B cell (primary cell): ENCODE measurements at regions not wholly inside any gene's neighbourhood (a gene's known extent, or its start where the extent isn't known, plus 50 kb on each side); places are given as distances from the start of the nearest gene placed in this dataset.

Source experiments
- ATAC-seq: fragments of 200-7000 bp; cut with Tn5 transposase; one replicate; pipeline ENCODE4 v1.10.0; 2021; ENCODE audit warnings: low read depth, mild to moderate bottlenecking, moderate number of reproducible peaks, moderate library complexity
- CTCF ChIA-PET: fragments of 350-600 bp; sonication (Branson Sonifier 250); formaldehyde crosslinking; loops from one replicate; lab custom pipeline; 2021; ENCODE audit warnings: antibody characterized with exemption, inconsistent platforms; lab: Charles Lee
- POLR2A ChIA-PET: fragments of 350-600 bp; sonication (Branson Sonifier 250); formaldehyde crosslinking; loops from one replicate; lab custom pipeline; 2021; ENCODE audit warnings: antibody characterized with exemption; lab: Charles Lee
- DNase-seq: peaks from one replicate; pipeline ENCODE4 v3.0.0; 2013
- H2AFZ ChIP-seq: 2 replicates; pipeline ENCODE4 v1.6.1; 2012; ENCODE audit warnings: mild to moderate bottlenecking, low read depth, low read length; ENCODE audit not compliant: insufficient read depth, poor library complexity, severe bottlenecking
- H3K27ac ChIP-seq, 2 donors: 1 replicate in 1 of 2; 2 replicates in 1 of 2; pipeline ENCODE4 v1.5.1; 2012 to 2013; ENCODE audit warnings: low read length in 2 of 2, mild to moderate bottlenecking in 2 of 2, moderate library complexity in 1 of 2
- H3K27me3 ChIP-seq, 4 experiments: fragments of 200-600 bp in 1 of 4; sonication (generic) in 1 of 4; replicated peaks in 1 of 4; 1 replicate in 2 of 4; 2 replicates in 2 of 4; pipeline versions ENCODE4 v1.6.1 to v1.7.0; 2013 to 2016; ENCODE audit warnings: low read length in 3 of 4, mild to moderate bottlenecking in 2 of 4, mixed read lengths in 1 of 4, moderate library complexity in 1 of 4; ENCODE audit not compliant: insufficient read depth in 4 of 4, control insufficient read depth in 3 of 4; ENCODE audit errors: control extremely low read depth in 1 of 4
- H3K36me3 ChIP-seq, 2 experiments: replicated peaks in 1 of 2; 1 replicate in 1 of 2; 2 replicates in 1 of 2; pipeline versions ENCODE4 v1.6.1 to v1.7.1; 2013; ENCODE audit warnings: low read length in 1 of 2; ENCODE audit not compliant: insufficient read depth in 2 of 2, control insufficient read depth in 1 of 2; ENCODE audit errors: control extremely low read depth in 1 of 2, extremely low read depth in 1 of 2
- H3K4me1 ChIP-seq, 2 donors: fragments of 200-600 bp in 1 of 2; sonication (generic) in 1 of 2; 1 replicate in 1 of 2; 2 replicates in 1 of 2; pipeline versions ENCODE4 v1.5.1 to v1.6.1; 2013 to 2017; ENCODE audit warnings: low read length in 2 of 2; ENCODE audit not compliant: control insufficient read depth in 2 of 2, insufficient read depth in 2 of 2
- H3K4me2 ChIP-seq: replicated peaks from 2 replicates; pipeline ENCODE3; 2012; ENCODE audit warnings: mild to moderate bottlenecking, low read depth, low read length; ENCODE audit not compliant: poor library complexity, severe bottlenecking
- H3K4me3 ChIP-seq, 5 experiments: fragments of 200-600 bp in 1 of 5; sonication (generic) in 1 of 5; 1 replicate in 3 of 5; 2 replicates in 2 of 5; pipeline versions ENCODE4 v1.5.1 to v1.7.0; 2011 to 2016; ENCODE audit warnings: low read length in 4 of 5, mild to moderate bottlenecking in 4 of 5, low read depth in 2 of 5, control low read depth in 1 of 5, moderate library complexity in 1 of 5; ENCODE audit not compliant: insufficient read depth in 1 of 5; ENCODE audit errors: control extremely low read depth in 1 of 5, extremely low read depth in 1 of 5
- H3K79me2 ChIP-seq: fragments of 200-600 bp; sonication (generic); one replicate; pipeline ENCODE4 v1.6.0; 2016; ENCODE audit warnings: low read length; ENCODE audit not compliant: control insufficient read depth, insufficient read depth
- H3K9ac ChIP-seq: fragments of 200-600 bp; sonication (generic); 2 replicates; pipeline ENCODE4 v1.6.1; 2017; ENCODE audit warnings: mild to moderate bottlenecking, low read length, moderate library complexity
- H3K9me3 ChIP-seq, 3 donors: one replicate each; pipeline versions ENCODE4 v1.6.1 to v1.7.1; 2013; ENCODE audit warnings: low read length in 2 of 3; ENCODE audit not compliant: control insufficient read depth in 2 of 3, insufficient read depth in 1 of 3; ENCODE audit errors: control extremely low read depth in 1 of 3
- H4K20me1 ChIP-seq: 2 replicates; pipeline ENCODE4 v1.6.0; 2012; ENCODE audit warnings: mild to moderate bottlenecking, low read length; ENCODE audit not compliant: insufficient read depth, control insufficient read depth, poor library complexity, severe bottlenecking
- H3K27ac Mint-ChIP-seq: one replicate; pipeline ENCODE4 v1.8.0; 2021; ENCODE audit warnings: mixed read lengths
- H3K27me3 Mint-ChIP-seq: one replicate; pipeline ENCODE4 v1.8.0; 2021; ENCODE audit warnings: mixed read lengths
- H3K4me1 Mint-ChIP-seq: one replicate; pipeline ENCODE4 v1.8.0; 2021; ENCODE audit warnings: mixed read lengths
- H3K4me3 Mint-ChIP-seq: one replicate; pipeline ENCODE4 v1.8.0; 2021; ENCODE audit warnings: mixed read lengths
- H3K9me3 Mint-ChIP-seq: one replicate; pipeline ENCODE4 v1.8.0; 2022; ENCODE audit warnings: mixed read lengths; ENCODE audit not compliant: insufficient read depth
- CTCF ChIP-seq: fragments of 200-600 bp; IDR thresholded peaks from one replicate; pipeline ENCODE4 v1.8.0; 2022; ENCODE audit warnings: antibody characterized with exemption, mild to moderate bottlenecking
- EZH2 ChIP-seq: IDR thresholded peaks from 2 replicates; pipeline ENCODE4 v1.6.1; 2012; ENCODE audit warnings: borderline replicate concordance, low read depth, mild to moderate bottlenecking, moderate library complexity, low read length; ENCODE audit not compliant: insufficient read depth, poor library complexity, severe bottlenecking
- WGBS: methylation state at CpG from one replicate; pipeline ENCODE4 v1.1.5; 2013; ENCODE audit warnings: missing lambda C conversion rate; ENCODE audit not compliant: insufficient coverage; 5-methylcytosine and 5-hydroxymethylcytosine counted together
- intact Hi-C: fragments of 100-400 bp; cut with micrococcal nuclease; formaldehyde crosslinking; loops from one replicate; pipeline ENCODE4 v1.10.0; 2022

GRCh38 chr5:89287964-89288363 is 405.0 kb upstream of the MEF2C start:
- H4K20me1 ChIP-seq: no peaks in the 10 kb centered on the region
- H3K9me3 ChIP-seq: no peaks in the 10 kb centered on the region
- POLR2A ChIA-PET: no interaction called here
- no peaks in the 10 kb centered on the region for H3K27me3 ChIP-seq
- no peak overlapping the region for H3K27ac ChIP-seq
- TF ChIP-seq CTCF: no peak
- no peak for TF ChIP-seq EZH2
- CTCF ChIA-PET: no interaction called here
- H3K36me3 ChIP-seq: no peaks in the 10 kb centered on the region
- DNase-seq (no peak), ATAC-seq (no peak)
- Mint-ChIP-seq H3K9me3 (no peaks in the 10 kb centered on the region), H3K27me3 (no peaks in the 10 kb centered on the region), H3K27ac (no peak overlapping the region), H3K4me3 (no peak overlapping the region), H3K4me1 (peaks cover 42% of the 10 kb centered on the region)
- no peak overlapping the region for H3K9ac ChIP-seq
- H3K79me2 ChIP-seq: no peaks in the 10 kb centered on the region
- H3K4me1 ChIP-seq: peaks cover 3 to 23% of the 10 kb centered on the region in 2 donors
- H2AFZ ChIP-seq: no peak overlapping the region
- no peak overlapping the region for H3K4me2 ChIP-seq
- H3K4me3 ChIP-seq: no peak overlapping the region
- intact Hi-C loops: no loop called here

GRCh38 chr5:89286320-89286719 is 403.3 kb upstream of the MEF2C start:
- no peaks in the 10 kb centered on the region for H3K27me3 ChIP-seq
- 100% methylated on average over 1 of the region's 3 CpGs for WGBS
- no peaks in the 10 kb centered on the region for H3K79me2 ChIP-seq
- ATAC-seq (no peak), DNase-seq (no peak)
- peaks cover 15 to 32% of the 10 kb centered on the region in 2 donors for H3K4me1 ChIP-seq
- no peak overlapping the region for H3K9ac ChIP-seq
- ChIA-PET CTCF (no interaction called here), POLR2A (no interaction called here)
- no peaks in the 10 kb centered on the region for H3K36me3 ChIP-seq
- no peaks in the 10 kb centered on the region for H4K20me1 ChIP-seq
- Mint-ChIP-seq H3K4me1 (peaks cover 52% of the 10 kb centered on the region), H3K27ac (no peak overlapping the region), H3K9me3 (no peaks in the 10 kb centered on the region), H3K4me3 (no peak overlapping the region), H3K27me3 (no peaks in the 10 kb centered on the region)
- H2AFZ ChIP-seq: no peak overlapping the region
- H3K9me3 ChIP-seq: no peaks in the 10 kb centered on the region
- H3K4me2 ChIP-seq: no peak overlapping the region
- intact Hi-C loops: no loop called here
- no peak overlapping the region for H3K4me3 ChIP-seq
- TF ChIP-seq CTCF: no peak
- TF ChIP-seq EZH2: no peak
- no peak overlapping the region for H3K27ac ChIP-seq
